NCI-H128 (cell line): ENCODE measurements at regions not wholly inside any gene's neighbourhood (a gene's known extent, or its start where the extent isn't known, plus 50 kb on each side); places are given as distances from the start of the nearest gene placed in this dataset.

Experiments
- DNase-seq: peaks from one replicate; lab custom pipeline; 2025; ENCODE audit not compliant: unreplicated experiment; lab: John Stamatoyannopoulos, UW

GRCh38 chr6:44062771-44063560 lies 64.3 kb downstream of the MRPL14 start:
- no peak for DNase-seq

GRCh38 chr6:44062105-44062770 lies 65.0 kb downstream of the MRPL14 start:
- DNase-seq: no peak

GRCh38 chr6:44061375-44062104 lies 65.7 kb downstream of the MRPL14 start:
- no peak for DNase-seq

- no peak for DNase-seq
Measured at GRCh38 chr6:44060612-44061374, 66.5 kb downstream of the MRPL14 start.

GRCh38 chr6:44059359-44060346 lies 67.6 kb downstream of the MRPL14 start:
- no peak for DNase-seq

- no peak for DNase-seq
Measured at GRCh38 chr6:44058617-44059358, 68.5 kb downstream of the MRPL14 start.

- no peak for DNase-seq
Measured at GRCh38 chr6:44057931-44058616, 69.2 kb downstream of the MRPL14 start.

- DNase-seq: no peak
Measured at GRCh38 chr6:44057238-44057930, 69.9 kb downstream of the MRPL14 start.

GRCh38 chr6:44056392-44057237 lies 70.6 kb downstream of the MRPL14 start:
- DNase-seq: no peak

- no peak for DNase-seq
Measured at GRCh38 chr6:44054721-44055559, 72.3 kb downstream of the MRPL14 start.

- DNase-seq: no peak
Measured at GRCh38 chr6:44053760-44054556, 73.3 kb downstream of the MRPL14 start.

GRCh38 chr6:44053106-44053756 lies 74.0 kb downstream of the MRPL14 start:
- DNase-seq: no peak

GRCh38 chr6:44052419-44053023 lies 74.7 kb downstream of the MRPL14 start:
- DNase-seq: no peak

- DNase-seq: no peak
Measured at GRCh38 chr6:44051515-44051914, 75.7 kb downstream of the MRPL14 start.
